H9 (cell line): ENCODE measurements at regions not wholly inside any gene's neighbourhood (a gene's known extent, or its start where the extent isn't known, plus 50 kb on each side); places are given as distances from the start of the nearest gene placed in this dataset.

Experiments
- DNase-seq: peaks from one replicate; pipeline ENCODE4 v3.0.0-alpha.2; 2017
- H2AFZ ChIP-seq: one replicate; pipeline ENCODE4 v1.6.1; 2013; ENCODE audit warnings: mild to moderate bottlenecking, low read length, control low read depth, moderate library complexity
- H2AK5ac ChIP-seq: 2 replicates; pipeline ENCODE4 v1.6.1; 2013; ENCODE audit warnings: low read length, control low read depth, mixed read lengths; ENCODE audit not compliant: insufficient read length
- H2BK120ac ChIP-seq: one replicate; pipeline ENCODE4 v1.6.1; 2013; ENCODE audit warnings: low read depth, mild to moderate bottlenecking, low read length, control low read depth, inconsistent platforms; ENCODE audit not compliant: poor library complexity, severe bottlenecking
- H2BK12ac ChIP-seq: 2 replicates; pipeline ENCODE4 v1.6.1; 2013; ENCODE audit warnings: low read length, control low read depth, mixed read lengths, low read depth; ENCODE audit not compliant: insufficient read length
- H2BK15ac ChIP-seq: 2 replicates; pipeline ENCODE4 v1.6.1; 2013; ENCODE audit warnings: low read depth, low read length, control low read depth
- H2BK20ac ChIP-seq: one replicate; pipeline ENCODE4 v1.6.1; 2013; ENCODE audit warnings: low read depth, mild to moderate bottlenecking, low read length, control low read depth, inconsistent platforms; ENCODE audit not compliant: poor library complexity, severe bottlenecking
- H2BK5ac ChIP-seq: 2 replicates; pipeline ENCODE4 v1.6.1; 2013; ENCODE audit warnings: low read length, control low read depth, mixed read lengths; ENCODE audit not compliant: insufficient read length
- H3K14ac ChIP-seq: 2 replicates; pipeline ENCODE4 v1.6.1; 2013; ENCODE audit warnings: low read length, control low read depth; ENCODE audit not compliant: insufficient read depth
- H3K18ac ChIP-seq: 2 replicates; pipeline ENCODE4 v1.6.1; 2013; ENCODE audit warnings: low read depth, mild to moderate bottlenecking, mixed read lengths, low read length, control low read depth; ENCODE audit not compliant: insufficient read length
- H3K23ac ChIP-seq: 2 replicates; pipeline ENCODE4 v1.6.1; 2013; ENCODE audit warnings: low read length, control low read depth, mixed read lengths, low read depth; ENCODE audit not compliant: insufficient read length
- H3K23me2 ChIP-seq: 2 replicates; pipeline ENCODE4 v1.6.1; 2013; ENCODE audit warnings: low read depth, mild to moderate bottlenecking, mixed read lengths, low read length, control low read depth; ENCODE audit not compliant: insufficient read length, poor library complexity, severe bottlenecking
- H3K27ac ChIP-seq: 2 replicates; pipeline ENCODE4 v1.5.1; 2013; ENCODE audit warnings: low read length, control low read depth, mixed read lengths, low read depth; ENCODE audit not compliant: insufficient read length
- H3K27me3 ChIP-seq: 2 replicates; pipeline ENCODE4 v1.6.1; 2013; ENCODE audit warnings: low read length, control low read depth, inconsistent platforms; ENCODE audit not compliant: insufficient read depth
- H3K4ac ChIP-seq: 2 replicates; pipeline ENCODE4 v1.6.1; 2013; ENCODE audit warnings: low read depth, mild to moderate bottlenecking, control low read depth, inconsistent platforms, low read length, moderate library complexity
- H3K4me1 ChIP-seq: 2 replicates; pipeline ENCODE4 v1.6.1; 2013; ENCODE audit warnings: low read length, control low read depth, inconsistent platforms; ENCODE audit not compliant: insufficient read depth
- H3K4me2 ChIP-seq: 2 replicates; pipeline ENCODE4 v1.6.1; 2013; ENCODE audit warnings: low read length, control low read depth, mixed read lengths; ENCODE audit not compliant: insufficient read length, insufficient read depth
- H3K56ac ChIP-seq: 2 replicates; pipeline ENCODE4 v1.6.1; 2013; ENCODE audit warnings: low read depth, mild to moderate bottlenecking, mixed read lengths, low read length, control low read depth; ENCODE audit not compliant: insufficient read length
- H3K79me1 ChIP-seq: 2 replicates; pipeline ENCODE4 v1.6.1; 2013; ENCODE audit warnings: low read depth, mild to moderate bottlenecking, moderate library complexity, low read length, control low read depth, inconsistent platforms; ENCODE audit not compliant: insufficient read depth, poor library complexity, severe bottlenecking
- H3K79me2 ChIP-seq: 2 replicates; pipeline ENCODE4 v1.6.1; 2013; ENCODE audit warnings: low read length, control low read depth, inconsistent platforms; ENCODE audit not compliant: insufficient read depth
- H3K9ac ChIP-seq: 2 replicates; pipeline ENCODE4 v1.6.1; 2013; ENCODE audit warnings: low read length, control low read depth, mixed read lengths; ENCODE audit not compliant: insufficient read length; ENCODE audit errors: extremely low read depth
- H3K9me3 ChIP-seq: one replicate; pipeline ENCODE4 v1.6.1; 2013; ENCODE audit warnings: low read depth, low read length, inconsistent platforms; ENCODE audit not compliant: control insufficient read depth
- H3T11ph ChIP-seq: one replicate; pipeline ENCODE4 v1.6.1; 2013; ENCODE audit warnings: mild to moderate bottlenecking, low read length, control low read depth, inconsistent platforms
- H4K20me1 ChIP-seq: one replicate; pipeline ENCODE4 v1.6.1; 2013; ENCODE audit not compliant: control insufficient read depth, insufficient read length, insufficient read depth
- H4K5ac ChIP-seq: 2 replicates; pipeline ENCODE4 v1.6.1; 2013; ENCODE audit warnings: low read depth, mild to moderate bottlenecking, mixed read lengths, low read length, control low read depth; ENCODE audit not compliant: insufficient read length
- H4K8ac ChIP-seq: replicated peaks from 2 replicates; pipeline ENCODE4 v1.6.1; 2013; ENCODE audit warnings: low read length, control low read depth, mixed read lengths, low read depth; ENCODE audit not compliant: insufficient read length
- H4K91ac ChIP-seq: 2 replicates; pipeline ENCODE4 v1.6.1; 2013; ENCODE audit warnings: low read depth, mild to moderate bottlenecking, moderate library complexity, mixed read lengths, low read length, control low read depth; ENCODE audit not compliant: insufficient read length
- H3K27ac Mint-ChIP-seq, 3 experiments: 2 replicates in 2 of 3; 3 replicates in 1 of 3; pipeline ENCODE4 v1.8.0; 2020 to 2021; ENCODE audit warnings: mixed read lengths in 3 of 3, mild to moderate bottlenecking in 1 of 3, moderate library complexity in 1 of 3
- H3K27me3 Mint-ChIP-seq: 2 replicates; pipeline ENCODE4 v1.8.0; 2021; ENCODE audit warnings: low read depth, mild to moderate bottlenecking, moderate library complexity, mixed read lengths
- H3K36me3 Mint-ChIP-seq, 3 experiments: 2 replicates in 2 of 3; 3 replicates in 1 of 3; pipeline ENCODE4 v1.8.0; 2020 to 2021; ENCODE audit warnings: low read depth in 3 of 3, mixed read lengths in 3 of 3; ENCODE audit not compliant: insufficient read depth in 1 of 3
- H3K4me1 Mint-ChIP-seq, 2 experiments: 2 replicates each; pipeline ENCODE4 v1.8.0; 2020; ENCODE audit warnings: mixed read lengths in 2 of 2
- H3K4me3 Mint-ChIP-seq, 2 experiments: 2 replicates in 1 of 2; 3 replicates in 1 of 2; pipeline ENCODE4 v1.8.0; 2020 to 2021; ENCODE audit warnings: mild to moderate bottlenecking in 2 of 2, mixed read lengths in 2 of 2, moderate library complexity in 1 of 2
- H3K9me3 Mint-ChIP-seq, 2 experiments: 2 replicates in 1 of 2; 3 replicates in 1 of 2; pipeline ENCODE4 v1.8.0; 2020; ENCODE audit warnings: mild to moderate bottlenecking in 2 of 2, mixed read lengths in 2 of 2, moderate library complexity in 1 of 2
- CTCF ChIP-seq: fragments of 200-600 bp; sonication (generic); conservative IDR thresholded peaks from 3 replicates; pipeline ENCODE4 v1.8.0; 2021; ENCODE audit warnings: antibody characterized with exemption, mild to moderate bottlenecking
- WGBS: extraction: QIAGEN DNeasy Blood & Tissue Kit; methylation state at CpG from one replicate; pipeline ENCODE4 v1.1.7; 2013; ENCODE audit warnings: missing lambda C conversion rate, low lambda C conversion rate, mixed read lengths; ENCODE audit not compliant: insufficient read length; ENCODE audit errors: extremely low coverage; 5-methylcytosine and 5-hydroxymethylcytosine counted together

DNA sequence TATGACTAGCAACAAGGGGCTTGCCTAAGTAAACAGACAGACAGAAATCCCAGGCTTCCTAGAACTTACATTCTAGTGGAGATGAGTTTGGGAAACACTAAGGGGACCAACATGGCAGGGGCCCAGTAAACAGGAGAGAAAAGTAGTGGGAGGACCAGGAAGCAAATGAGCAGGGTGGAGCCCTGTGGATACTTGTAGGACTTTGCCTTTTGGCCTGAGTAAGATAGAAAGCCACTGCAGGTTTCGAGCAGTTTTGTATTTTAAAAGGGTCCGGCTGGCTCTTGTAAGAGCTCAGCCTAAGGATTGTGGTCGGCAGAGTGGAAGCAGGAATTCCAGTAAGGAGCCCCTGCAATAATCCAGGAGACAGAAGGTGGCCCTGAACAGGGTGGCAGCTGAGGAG, 125.5 kb downstream of the MAP3K7 start:
- no peak overlapping the region for H2BK12ac ChIP-seq
- no peak overlapping the region for H4K91ac ChIP-seq
- no peak overlapping the region for H3K27ac Mint-ChIP-seq
- no peak overlapping the region for H2BK5ac ChIP-seq
- H3K4me3 Mint-ChIP-seq: no peak overlapping the region
- H3K9me3 ChIP-seq: no peaks in the 10 kb centered on the region
- H3K23me2 ChIP-seq: no peaks in the 10 kb centered on the region
- no peak overlapping the region for H2BK20ac ChIP-seq
- no peaks in the 10 kb centered on the region for H3K27me3 ChIP-seq
- WGBS: no CpG with 5 or more reads among the region's 3 CpGs
- H4K8ac ChIP-seq: no peak overlapping the region
- DNase-seq: no peak
- no peak overlapping the region for H4K5ac ChIP-seq
- no peak overlapping the region for H3K4me2 ChIP-seq
- peaks cover 0 to 3% of the 10 kb centered on the region in 2 experiments; a peak in 3 of 5 replicates for H3K9me3 Mint-ChIP-seq
- H3K9ac ChIP-seq: no peak overlapping the region
- no peak overlapping the region for H3K14ac ChIP-seq
- no peaks in the 10 kb centered on the region; the same call in 1 of the 2 replicates for H3K27me3 Mint-ChIP-seq
- H3K27ac ChIP-seq: no peak overlapping the region
- no peak overlapping the region for H3T11ph ChIP-seq
- no peak overlapping the region for H3K56ac ChIP-seq
- no peaks in the 10 kb centered on the region for H3K79me1 ChIP-seq
- H2AFZ ChIP-seq: no peak overlapping the region
- H4K20me1 ChIP-seq: no peaks in the 10 kb centered on the region
- no peak for TF ChIP-seq CTCF
- no peak overlapping the region for H2AK5ac ChIP-seq
- no peak overlapping the region for H3K18ac ChIP-seq
- no peak overlapping the region for H2BK15ac ChIP-seq
- peaks cover 0 to 4% (median 0%) of the 10 kb centered on the region in 3 experiments; a peak in 2 of 7 replicates for H3K36me3 Mint-ChIP-seq
- H3K4me1 Mint-ChIP-seq: peaks cover 7 to 13% of the 10 kb centered on the region in 2 experiments; a peak in 3 of 4 replicates
- no peak overlapping the region for H2BK120ac ChIP-seq
- no peak overlapping the region for H3K4ac ChIP-seq
- no peaks in the 10 kb centered on the region for H3K4me1 ChIP-seq
- H3K79me2 ChIP-seq: no peaks in the 10 kb centered on the region
- no peak overlapping the region for H3K23ac ChIP-seq
